ENCODE measurements at regions not wholly inside any gene's neighbourhood (a gene's known extent, or its start where the extent isn't known, plus 50 kb on each side); places are given as distances from the start of the nearest gene placed in this dataset.
A peak's percentile ranks its signal among the peaks of the same experiment; 100 is the strongest.
"Not testable (repeated sequence)": the region's sequence is repeated elsewhere in the genome, so short reads cannot be mapped to it uniquely, and the experiment has no call there.

DNA sequence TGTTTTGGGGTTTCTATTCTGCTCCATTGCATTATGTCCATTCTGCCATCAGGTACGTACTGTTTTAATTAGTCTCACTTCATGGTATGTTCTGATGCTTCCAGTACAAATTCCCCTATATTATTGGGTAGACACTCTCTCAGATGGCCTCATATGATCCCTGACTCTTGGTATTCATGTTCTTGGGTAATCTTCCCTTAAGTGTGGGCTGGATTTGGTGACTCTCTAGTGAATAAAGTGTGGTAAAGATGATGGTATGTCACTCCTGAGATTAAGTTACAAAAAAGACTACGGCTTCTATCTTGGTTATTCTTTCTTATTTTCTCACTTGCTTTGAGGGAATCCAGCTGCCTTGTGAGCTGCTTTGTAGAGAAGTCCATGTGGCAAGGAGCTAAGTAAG is 89.6 kb upstream of the TBC1D5 start:
- Mint-ChIP-seq H3K4me3 (no peak overlapping the region), H3K4me1 (no peaks in the 10 kb centered on the region), H3K9me3 (no peaks in the 10 kb centered on the region), H3K27ac (no peak overlapping the region), H3K36me3 (no peaks in the 10 kb centered on the region), H3K27me3 (peaks cover 4% of the 10 kb centered on the region)
- DNase-seq = no peak

DNA sequence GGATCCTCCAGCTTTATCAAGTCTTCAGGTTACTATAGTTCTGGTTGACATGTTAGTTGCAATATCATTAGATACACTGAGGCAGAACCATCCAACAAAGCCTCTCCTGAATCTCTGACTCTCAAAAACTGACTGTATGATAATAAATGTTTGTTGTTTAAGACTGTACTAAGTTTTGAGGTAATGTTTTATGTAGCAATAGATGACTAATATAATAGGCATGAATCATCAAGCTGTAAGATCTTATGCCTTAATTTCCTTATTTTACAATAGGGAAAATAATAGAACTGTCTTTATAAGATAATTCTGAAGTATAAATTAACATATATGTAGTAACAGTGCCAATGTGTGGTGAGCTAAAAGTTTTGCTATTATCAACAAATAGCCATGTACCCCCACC is 88.9 kb upstream of the TBC1D5 start:
- H3K27ac Mint-ChIP-seq = no peak overlapping the region
- H3K27me3 Mint-ChIP-seq = peaks cover 8% of the 10 kb centered on the region
- no peak overlapping the region for H3K4me3 Mint-ChIP-seq
- no peak for DNase-seq
- H3K9me3 Mint-ChIP-seq = no peaks in the 10 kb centered on the region
- no peaks in the 10 kb centered on the region for H3K4me1 Mint-ChIP-seq
- H3K36me3 Mint-ChIP-seq = no peaks in the 10 kb centered on the region

DNA sequence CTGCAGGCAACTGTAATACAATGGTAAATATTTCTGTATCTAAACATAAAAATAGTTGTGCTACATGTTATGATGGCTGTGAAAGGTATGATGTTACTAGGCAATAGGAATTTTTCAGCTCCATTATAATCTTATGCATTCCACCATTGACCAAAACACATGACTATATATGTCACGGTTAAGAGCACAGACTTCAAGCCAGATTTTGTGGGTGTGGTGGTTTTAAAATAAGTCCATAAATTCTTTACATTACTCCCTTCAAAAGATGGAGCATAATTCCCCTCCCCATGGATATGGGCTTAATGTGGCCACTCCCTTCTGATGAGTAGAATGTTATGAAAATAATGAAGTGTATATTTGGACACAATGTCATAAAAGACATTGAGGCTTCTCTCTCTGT is 88.4 kb upstream of the TBC1D5 start:
- Mint-ChIP-seq H3K4me3 (no peak overlapping the region), H3K27ac (no peak overlapping the region), H3K4me1 (no peaks in the 10 kb centered on the region), H3K9me3 (no peaks in the 10 kb centered on the region), H3K27me3 (peaks cover 8% of the 10 kb centered on the region), H3K36me3 (no peaks in the 10 kb centered on the region)
- no peak for DNase-seq

DNA sequence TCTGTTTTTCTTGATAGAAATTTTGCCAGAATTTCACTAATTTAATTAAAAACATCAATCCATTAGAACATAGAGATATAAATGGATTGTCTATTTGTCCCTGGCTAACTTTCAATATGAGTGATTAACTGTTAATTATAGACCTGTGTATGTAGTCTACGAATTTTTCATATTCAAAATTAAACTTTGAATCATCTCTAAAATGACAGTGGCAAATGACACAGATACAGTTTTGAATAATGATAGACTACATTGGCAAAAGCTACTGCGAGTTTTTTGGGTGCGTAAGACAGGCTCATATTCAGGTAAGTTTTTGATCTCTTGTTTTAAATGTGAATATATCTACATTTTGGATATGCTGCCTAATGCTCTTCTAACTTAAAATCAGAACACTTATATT is 86.0 kb upstream of the TBC1D5 start:
- Mint-ChIP-seq H3K9me3 (no peaks in the 10 kb centered on the region), H3K27me3 (peaks cover 11% of the 10 kb centered on the region), H3K36me3 (no peaks in the 10 kb centered on the region), H3K4me3 (no peak overlapping the region), H3K27ac (no peak overlapping the region), H3K4me1 (no peaks in the 10 kb centered on the region)
- no peak for DNase-seq

DNA sequence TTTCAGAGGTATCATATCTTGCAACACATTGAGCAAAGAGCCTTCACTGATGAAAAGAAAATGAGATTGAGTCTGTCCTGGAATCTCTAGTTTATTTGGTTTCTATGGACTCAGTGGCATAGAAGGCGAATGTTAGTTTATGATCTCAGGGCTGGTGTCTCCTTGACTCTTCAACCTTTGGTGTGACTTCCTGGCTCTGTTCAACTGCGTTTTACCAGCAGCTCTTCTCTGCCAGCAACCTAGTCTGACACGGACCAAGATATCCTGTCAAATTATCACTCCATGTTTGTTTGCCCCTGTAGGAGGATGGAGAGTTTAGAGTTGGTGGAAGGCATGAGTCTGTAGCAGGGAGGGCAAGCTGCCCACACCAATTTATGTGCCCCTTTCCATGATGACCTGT is 82.9 kb upstream of the TBC1D5 start:
- Mint-ChIP-seq H3K9me3 (no peaks in the 10 kb centered on the region), H3K27me3 (peaks cover 11% of the 10 kb centered on the region), H3K4me3 (no peak overlapping the region), H3K27ac (no peak overlapping the region), H3K36me3 (no peaks in the 10 kb centered on the region), H3K4me1 (no peaks in the 10 kb centered on the region)
- DNase-seq = no peak

DNA sequence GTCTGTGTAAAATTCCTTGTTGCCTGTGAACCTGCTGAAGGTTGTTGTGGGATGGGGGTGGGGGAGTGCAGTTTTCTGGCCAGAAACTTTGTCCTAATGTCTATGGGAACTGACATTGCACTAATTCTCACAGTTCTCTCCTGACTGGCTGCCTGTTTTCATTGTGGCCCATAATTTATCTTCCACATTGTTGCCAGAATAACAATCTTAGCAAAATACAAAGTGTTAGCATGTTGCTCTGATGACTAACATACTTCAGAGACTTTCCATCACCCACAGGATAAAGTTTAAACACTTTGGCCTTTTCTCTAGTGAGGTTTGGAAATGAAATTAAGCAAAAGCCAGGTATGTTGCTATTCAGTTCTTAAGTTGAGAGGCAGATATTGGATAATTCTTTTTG is 81.4 kb upstream of the TBC1D5 start:
- Mint-ChIP-seq H3K4me1 (no peaks in the 10 kb centered on the region), H3K9me3 (no peaks in the 10 kb centered on the region), H3K36me3 (no peaks in the 10 kb centered on the region), H3K27ac (no peak overlapping the region), H3K27me3 (peaks cover 7% of the 10 kb centered on the region), H3K4me3 (no peak overlapping the region)
- no peak for DNase-seq

DNA sequence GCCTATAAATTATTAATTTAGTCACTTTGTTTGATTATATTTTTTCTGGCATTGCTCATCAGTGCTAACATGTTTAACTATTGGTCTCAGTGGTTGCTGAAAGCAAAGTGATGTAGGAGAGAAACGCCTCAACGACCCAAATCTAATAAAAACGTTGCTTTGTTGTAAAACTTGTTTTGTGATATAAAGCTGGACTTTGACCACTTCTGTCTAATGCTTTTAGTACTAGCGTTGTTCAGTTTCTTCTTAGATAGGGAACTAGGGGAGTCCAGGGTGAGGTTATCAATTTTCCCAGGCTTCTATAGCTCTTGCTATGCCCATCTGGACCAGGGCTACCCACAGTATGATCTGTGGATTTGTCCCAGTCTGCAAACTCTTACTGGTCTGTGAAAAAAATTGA is 80.6 kb upstream of the TBC1D5 start:
- H3K27ac Mint-ChIP-seq = no peak overlapping the region
- no peak for DNase-seq
- H3K4me1 Mint-ChIP-seq = no peaks in the 10 kb centered on the region
- H3K36me3 Mint-ChIP-seq = no peaks in the 10 kb centered on the region
- no peak overlapping the region for H3K4me3 Mint-ChIP-seq
- H3K27me3 Mint-ChIP-seq = peaks cover 7% of the 10 kb centered on the region
- no peaks in the 10 kb centered on the region for H3K9me3 Mint-ChIP-seq

DNA sequence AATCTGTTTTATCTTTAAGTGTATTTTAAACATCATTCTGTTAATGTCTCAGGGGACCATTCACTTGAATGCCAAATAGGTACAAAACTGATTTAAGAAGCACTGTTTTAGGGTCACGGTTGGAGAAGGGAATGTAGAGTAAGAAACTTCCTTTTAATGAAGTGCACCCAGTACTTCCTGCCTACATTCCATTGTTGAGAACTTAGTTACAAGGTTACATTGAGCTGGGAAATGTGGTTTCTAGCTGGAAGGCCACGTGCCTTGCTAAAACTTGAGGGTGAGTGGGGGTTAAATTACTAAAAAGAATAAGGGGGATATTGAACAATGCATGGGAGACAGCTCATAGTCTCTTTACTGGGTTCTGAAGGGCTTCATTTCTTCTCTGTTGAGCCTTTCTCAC is 78.3 kb upstream of the TBC1D5 start:
- H3K27me3 Mint-ChIP-seq = peaks cover 3% of the 10 kb centered on the region
- H3K36me3 Mint-ChIP-seq = no peaks in the 10 kb centered on the region
- H3K4me3 Mint-ChIP-seq = no peak overlapping the region
- H3K4me1 Mint-ChIP-seq = no peaks in the 10 kb centered on the region
- H3K9me3 Mint-ChIP-seq = no peaks in the 10 kb centered on the region
- no peak for DNase-seq
- H3K27ac Mint-ChIP-seq = no peak overlapping the region

DNA sequence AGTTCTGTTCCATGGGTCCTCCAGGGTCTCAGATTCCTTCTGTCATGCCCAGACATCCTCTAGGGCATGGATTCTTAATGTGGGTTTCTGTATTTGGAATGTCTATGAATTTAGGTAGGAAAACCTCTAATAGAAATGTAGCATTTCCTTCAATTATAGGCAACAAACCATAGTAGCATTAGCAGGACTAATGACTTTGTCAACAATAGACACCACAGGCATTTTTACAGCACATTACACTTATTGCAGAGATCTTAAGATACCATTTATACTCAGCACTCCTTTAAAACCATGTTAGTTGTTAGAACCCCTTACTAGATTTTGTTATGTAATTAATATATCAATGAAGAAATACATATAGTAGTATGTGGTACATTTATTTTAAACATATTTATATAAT is 77.8 kb upstream of the TBC1D5 start:
- H3K27ac Mint-ChIP-seq = no peak overlapping the region
- H3K27me3 Mint-ChIP-seq = no peaks in the 10 kb centered on the region
- no peaks in the 10 kb centered on the region for H3K36me3 Mint-ChIP-seq
- no peak for DNase-seq
- no peaks in the 10 kb centered on the region for H3K9me3 Mint-ChIP-seq
- no peak overlapping the region for H3K4me3 Mint-ChIP-seq
- no peaks in the 10 kb centered on the region for H3K4me1 Mint-ChIP-seq

DNA sequence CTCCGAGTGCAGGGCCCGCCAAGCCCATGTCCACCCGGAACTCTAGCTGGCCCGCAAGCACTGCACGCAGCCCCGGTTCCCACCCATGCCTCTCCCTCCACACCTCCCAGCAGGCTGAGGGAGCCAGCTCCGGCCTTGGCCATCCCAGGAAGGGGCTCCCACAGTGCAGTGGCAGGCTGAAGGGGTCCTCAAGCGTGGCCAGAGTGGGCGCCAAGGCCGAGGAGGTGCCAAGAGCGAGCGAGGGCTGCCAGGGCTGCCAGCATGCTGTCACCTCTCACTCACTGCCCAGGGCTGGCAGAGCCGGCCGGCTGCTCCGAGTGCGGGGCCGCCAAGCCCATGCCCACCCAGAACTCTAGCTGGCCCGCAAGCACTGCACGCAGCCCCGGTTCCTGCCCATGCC is 75.5 kb upstream of the TBC1D5 start:
- H3K36me3 Mint-ChIP-seq, H3K27me3 Mint-ChIP-seq, DNase-seq, H3K9me3 Mint-ChIP-seq, H3K4me3 Mint-ChIP-seq, H3K27ac Mint-ChIP-seq, H3K4me1 Mint-ChIP-seq: not testable (repeated sequence)

DNA sequence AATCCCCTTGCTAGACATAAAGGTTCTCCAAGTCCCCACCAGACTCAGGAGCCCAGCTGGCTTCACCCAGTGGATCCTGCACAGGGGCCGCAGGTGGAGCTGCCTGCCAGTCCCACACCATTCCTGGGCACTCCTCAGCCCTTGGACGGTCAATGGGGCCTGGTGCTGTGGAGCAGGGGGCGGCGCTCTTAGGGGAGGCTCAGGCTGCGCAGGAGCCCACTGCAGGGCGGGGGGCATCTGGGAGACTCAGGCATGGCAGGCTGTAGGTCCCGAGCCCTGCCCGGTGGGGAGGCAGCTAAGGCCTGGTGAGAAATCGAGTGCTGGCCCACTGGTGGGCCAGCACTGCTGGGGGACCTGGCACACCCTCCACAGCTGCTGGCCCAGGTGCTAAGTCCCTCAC is 75.1 kb upstream of the TBC1D5 start:
- DNase-seq = no peak
- Mint-ChIP-seq H3K4me3 (no peak overlapping the region), H3K27me3 (no peaks in the 10 kb centered on the region), H3K36me3 (no peaks in the 10 kb centered on the region), H3K27ac (no peak overlapping the region), H3K9me3 (no peaks in the 10 kb centered on the region), H3K4me1 (no peaks in the 10 kb centered on the region)

DNA sequence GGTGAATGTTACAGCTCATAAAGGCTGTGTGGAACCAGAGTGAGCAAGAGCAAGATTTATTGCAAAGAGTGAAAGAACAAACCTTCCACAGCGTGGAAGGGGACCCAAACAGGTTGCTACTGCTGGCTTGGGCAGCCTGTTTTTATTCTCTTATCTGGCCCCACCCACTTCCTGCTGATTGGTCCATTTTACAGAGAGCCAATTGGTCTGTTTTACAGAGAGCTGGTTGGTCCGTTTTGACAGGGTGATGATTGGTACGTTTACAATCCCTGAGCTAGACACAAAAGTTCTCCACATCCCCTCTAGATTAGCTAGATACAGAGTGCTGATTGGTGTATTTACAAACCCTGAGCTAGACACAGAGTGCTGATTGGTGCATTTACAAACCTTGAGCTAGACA is 74.4 kb upstream of the TBC1D5 start:
- not testable (repeated sequence) for H3K27ac Mint-ChIP-seq, H3K4me1 Mint-ChIP-seq, H3K4me3 Mint-ChIP-seq, H3K9me3 Mint-ChIP-seq, H3K27me3 Mint-ChIP-seq, H3K36me3 Mint-ChIP-seq, DNase-seq

DNA sequence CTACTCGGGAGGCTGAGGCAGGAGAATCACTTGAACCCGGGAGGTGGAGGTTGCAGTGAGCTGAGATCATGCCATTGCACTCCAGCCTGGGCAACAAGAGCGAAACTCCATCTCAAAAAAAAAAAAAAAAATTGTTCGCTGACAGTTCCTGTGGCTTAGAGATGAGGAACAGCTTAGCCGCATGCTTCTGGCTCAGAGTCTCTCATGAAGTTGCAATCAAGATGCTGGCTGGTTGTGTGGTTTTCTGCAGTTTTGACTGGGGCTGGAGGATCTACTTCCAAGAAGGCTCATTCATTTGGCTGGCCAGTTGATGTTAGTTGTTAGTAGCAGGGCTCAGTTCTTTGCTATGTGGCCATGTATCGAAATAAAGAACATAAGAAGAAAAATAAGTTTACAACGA is 69.9 kb upstream of the TBC1D5 start:
- not testable (repeated sequence) for H3K27ac Mint-ChIP-seq, H3K4me1 Mint-ChIP-seq

DNA sequence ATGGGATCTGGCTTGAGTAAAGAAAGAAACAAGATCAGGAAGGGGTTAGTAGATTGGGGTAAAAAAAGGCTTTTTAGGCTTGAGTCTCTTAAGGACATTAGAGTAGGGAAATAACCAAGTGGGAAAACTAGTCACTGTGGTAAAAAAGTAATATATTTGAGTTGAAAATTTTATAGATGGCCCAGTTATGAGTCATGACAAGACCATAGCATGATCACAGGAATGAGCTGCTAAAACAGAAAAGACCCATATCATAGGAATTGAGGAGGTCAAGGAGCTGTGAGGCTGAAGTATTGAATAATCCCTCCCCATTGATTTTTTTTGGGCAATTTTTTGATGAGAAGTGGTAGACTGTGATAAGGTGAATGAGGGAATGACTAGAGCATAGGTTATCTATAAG is 69.2 kb upstream of the TBC1D5 start:
- Mint-ChIP-seq H3K36me3 (no peaks in the 10 kb centered on the region), H3K27ac (no peak overlapping the region), H3K27me3 (peaks cover 7% of the 10 kb centered on the region), H3K9me3 (no peaks in the 10 kb centered on the region), H3K4me1 (peaks cover 10% of the 10 kb centered on the region), H3K4me3 (no peak overlapping the region)
- no peak for DNase-seq

More for the DNA sequence above, 69.9 kb upstream of the TBC1D5 start:
- H3K4me3 Mint-ChIP-seq, H3K36me3 Mint-ChIP-seq, H3K27me3 Mint-ChIP-seq, H3K9me3 Mint-ChIP-seq, DNase-seq: not testable (repeated sequence)

DNA sequence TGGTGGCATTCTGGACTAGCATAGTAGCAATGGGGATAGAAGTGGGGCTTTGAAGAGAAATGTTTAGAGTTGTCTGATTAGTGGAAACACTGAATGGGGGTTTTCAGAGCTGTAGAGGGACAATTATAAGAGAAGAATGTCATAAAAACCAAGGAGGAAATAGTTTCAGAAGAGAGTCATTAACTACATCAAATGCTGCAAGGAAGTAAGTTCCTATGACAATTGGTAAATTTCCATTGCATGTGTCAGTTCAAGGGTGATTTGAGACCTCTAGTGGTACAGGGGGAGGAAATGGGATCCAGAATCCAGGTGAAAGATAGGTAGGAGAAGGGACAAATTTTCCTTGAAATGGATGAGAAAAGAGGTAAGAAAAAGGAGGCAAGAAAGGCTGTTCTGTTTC is 68.3 kb upstream of the TBC1D5 start:
- H3K9me3 Mint-ChIP-seq = peaks cover 2% of the 10 kb centered on the region
- no peak for DNase-seq
- peaks cover 7% of the 10 kb centered on the region for H3K27me3 Mint-ChIP-seq
- peaks cover 2% of the 10 kb centered on the region for H3K36me3 Mint-ChIP-seq
- H3K4me1 Mint-ChIP-seq = peaks cover 19% of the 10 kb centered on the region
- H3K27ac Mint-ChIP-seq = no peak overlapping the region
- no peak overlapping the region for H3K4me3 Mint-ChIP-seq

DNA sequence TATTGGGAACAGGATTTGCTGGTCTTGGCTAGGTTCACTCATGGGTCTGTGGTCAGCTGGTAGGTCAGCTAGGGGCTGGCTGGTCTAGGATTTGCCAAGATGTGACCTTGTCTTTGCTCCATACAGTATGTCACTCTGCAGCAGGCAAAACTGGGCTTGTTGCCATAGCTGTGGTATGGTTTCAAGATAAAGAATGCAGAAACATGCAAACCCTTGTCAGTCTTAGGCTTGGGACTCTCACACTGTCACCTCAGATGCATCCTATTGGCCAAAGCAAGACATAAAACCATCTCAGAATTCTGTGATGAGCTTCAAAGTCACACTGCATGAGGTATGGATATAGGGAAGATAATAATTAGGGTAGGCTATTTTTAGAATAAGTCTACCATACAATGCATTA is 66.6 kb upstream of the TBC1D5 start:
- Mint-ChIP-seq H3K27ac (no peak overlapping the region), H3K4me1 (peaks cover 20% of the 10 kb centered on the region), H3K27me3 (peaks cover 7% of the 10 kb centered on the region), H3K36me3 (peaks cover 2% of the 10 kb centered on the region), H3K4me3 (no peak overlapping the region), H3K9me3 (peaks cover 2% of the 10 kb centered on the region)
- DNase-seq = no peak

DNA sequence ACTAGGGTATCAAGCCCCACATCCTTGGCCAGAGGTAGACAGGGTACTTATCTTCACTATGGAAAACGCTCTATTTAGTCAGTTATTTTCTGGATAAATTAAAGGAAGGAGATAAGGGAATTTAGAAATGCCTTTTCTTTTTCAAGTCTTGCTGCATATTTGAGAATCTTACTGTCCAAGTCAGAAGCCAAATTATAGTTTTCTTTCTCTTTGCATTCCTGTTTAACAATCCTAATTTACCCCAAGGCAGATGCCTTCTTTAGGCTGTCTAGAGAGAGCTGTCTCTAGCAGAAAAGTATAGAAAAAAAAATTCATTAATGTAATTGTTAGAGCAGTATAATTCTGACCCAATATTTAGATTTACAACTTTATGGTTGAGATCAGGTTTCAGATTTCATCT is 64.4 kb upstream of the TBC1D5 start:
- Mint-ChIP-seq H3K36me3 (peaks cover 2% of the 10 kb centered on the region), H3K4me3 (no peak overlapping the region), H3K9me3 (peaks cover 2% of the 10 kb centered on the region), H3K4me1 (peaks cover 20% of the 10 kb centered on the region), H3K27me3 (peaks cover 7% of the 10 kb centered on the region), H3K27ac (peak overlapping the region; percentile 72)
- no peak for DNase-seq
